ENCODE measurements at regions not wholly inside any gene's neighbourhood (a gene's known extent, or its start where the extent isn't known, plus 50 kb on each side); places are given as distances from the start of the nearest gene placed in this dataset.
A peak's percentile ranks its signal among the peaks of the same experiment; 100 is the strongest.

DNA sequence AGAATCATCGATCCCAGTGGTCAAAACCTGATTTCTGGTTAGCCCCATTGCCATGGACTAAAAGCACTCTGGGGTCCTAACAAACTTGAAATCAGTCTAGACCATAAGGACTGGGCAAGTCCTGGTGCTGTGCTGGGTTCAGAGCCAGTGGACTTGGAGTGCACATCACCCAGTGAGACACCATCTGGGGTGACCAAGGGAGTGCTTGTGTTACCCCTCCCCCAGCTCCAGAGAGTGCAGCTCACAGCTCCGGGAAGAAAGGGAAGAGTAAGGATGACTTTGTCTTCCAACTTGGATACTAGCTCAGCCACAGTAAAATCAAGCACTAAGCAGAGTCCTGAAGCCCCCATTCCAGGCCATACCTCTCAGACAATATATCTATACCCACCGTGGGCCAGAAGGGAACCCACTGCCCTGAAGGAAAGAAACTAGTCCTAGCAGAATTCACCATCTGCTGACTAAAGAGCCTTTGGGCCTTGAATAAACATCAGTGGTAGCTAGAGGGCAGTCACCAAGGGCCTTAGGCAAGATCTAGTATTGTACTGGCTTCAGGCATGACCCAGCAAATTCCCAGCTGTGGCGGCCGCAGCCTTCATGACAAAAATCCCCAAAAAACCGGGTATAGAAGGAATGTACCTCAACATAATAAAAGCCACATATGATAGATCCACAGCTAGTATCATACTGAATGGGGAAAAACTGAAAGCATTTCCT is 153.5 kb upstream of the OGFRL1 start:
- H3K4me1 ChIP-seq (ENCODE audit: control insufficient read depth in 1 of 2, low read depth in 2 of 2), result no peaks in the 10 kb centered on the region
- H3K4me3 ChIP-seq, result no peak overlapping the region

DNA sequence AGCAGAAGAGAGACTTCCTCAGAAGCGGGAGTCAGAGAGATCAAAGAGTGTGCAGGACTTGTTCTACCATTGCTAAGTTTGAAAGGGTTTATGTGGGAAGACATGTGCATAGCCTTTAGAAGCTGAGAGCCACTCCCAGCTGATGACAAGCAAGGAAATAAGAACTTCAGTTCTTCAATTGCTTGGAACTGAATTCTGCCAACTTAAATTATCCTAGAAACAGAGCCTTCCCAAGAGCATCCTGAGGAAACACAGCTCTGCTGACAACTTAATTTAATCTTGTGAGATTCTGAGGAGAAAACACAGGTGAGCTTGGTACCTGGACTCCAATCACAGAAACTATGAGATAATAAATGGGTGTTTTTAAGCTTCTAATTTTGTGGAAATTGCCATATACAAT is 150.6 kb upstream of the OGFRL1 start:
- Histone ChIP-seq H3K4me1 (ENCODE audit: control insufficient read depth in 1 of 2, low read depth in 2 of 2) (no peaks in the 10 kb centered on the region), H3K27me3 (replicated peaks; ENCODE audit: insufficient read depth) (no peaks in the 10 kb centered on the region), H3K36me3 (no peaks in the 10 kb centered on the region), H3K4me3 (no peak overlapping the region), H3K27ac (no peak overlapping the region), H3K9me3 (no peaks in the 10 kb centered on the region)
- ATAC-seq (ENCODE audit: insufficient number of reproducible peaks, low FRiP score, low read depth) (no peak), DNase-seq (ENCODE audit: low spot score) (no peak)
- TF ChIP-seq, protein P1, sequence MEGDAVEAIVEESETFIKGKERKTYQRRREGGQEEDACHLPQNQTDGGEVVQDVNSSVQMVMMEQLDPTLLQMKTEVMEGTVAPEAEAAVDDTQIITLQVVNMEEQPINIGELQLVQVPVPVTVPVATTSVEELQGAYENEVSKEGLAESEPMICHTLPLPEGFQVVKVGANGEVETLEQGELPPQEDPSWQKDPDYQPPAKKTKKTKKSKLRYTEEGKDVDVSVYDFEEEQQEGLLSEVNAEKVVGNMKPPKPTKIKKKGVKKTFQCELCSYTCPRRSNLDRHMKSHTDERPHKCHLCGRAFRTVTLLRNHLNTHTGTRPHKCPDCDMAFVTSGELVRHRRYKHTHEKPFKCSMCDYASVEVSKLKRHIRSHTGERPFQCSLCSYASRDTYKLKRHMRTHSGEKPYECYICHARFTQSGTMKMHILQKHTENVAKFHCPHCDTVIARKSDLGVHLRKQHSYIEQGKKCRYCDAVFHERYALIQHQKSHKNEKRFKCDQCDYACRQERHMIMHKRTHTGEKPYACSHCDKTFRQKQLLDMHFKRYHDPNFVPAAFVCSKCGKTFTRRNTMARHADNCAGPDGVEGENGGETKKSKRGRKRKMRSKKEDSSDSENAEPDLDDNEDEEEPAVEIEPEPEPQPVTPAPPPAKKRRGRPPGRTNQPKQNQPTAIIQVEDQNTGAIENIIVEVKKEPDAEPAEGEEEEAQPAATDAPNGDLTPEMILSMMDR (IDR thresholded peaks at IDR 0.05), result no peak

More for the DNA sequence above, 153.5 kb upstream of the OGFRL1 start:
- no peaks in the 10 kb centered on the region for H3K27me3 ChIP-seq (replicated peaks; ENCODE audit: insufficient read depth)
- H3K9me3 ChIP-seq, result no peaks in the 10 kb centered on the region
- TF ChIP-seq, protein P1 (IDR thresholded peaks at IDR 0.05), result no peak
- DNase-seq (ENCODE audit: low spot score) (no peak), ATAC-seq (ENCODE audit: insufficient number of reproducible peaks, low FRiP score, low read depth) (no peak)
- H3K36me3 ChIP-seq, result no peaks in the 10 kb centered on the region
- no peak overlapping the region for H3K27ac ChIP-seq

DNA sequence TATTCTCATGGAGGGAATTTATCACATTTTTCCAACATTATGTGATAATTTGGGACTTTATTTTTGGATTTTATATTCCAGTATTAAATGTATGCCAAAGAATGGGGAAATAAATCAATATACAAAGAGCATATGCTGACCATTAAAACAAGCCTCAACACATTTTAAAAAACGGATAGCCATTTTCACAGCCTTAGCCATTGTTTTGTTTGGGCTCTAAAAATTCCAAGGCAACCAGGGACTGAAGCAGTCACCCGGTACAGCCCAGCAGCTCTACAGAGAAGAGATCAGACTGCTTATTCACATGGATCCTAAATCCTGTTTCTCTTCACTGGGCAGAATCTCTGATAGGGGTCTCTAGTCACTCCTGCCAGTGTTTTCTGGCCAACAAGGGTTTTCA is 150.2 kb upstream of the OGFRL1 start:
- no peaks in the 10 kb centered on the region for H3K27me3 ChIP-seq (replicated peaks; ENCODE audit: insufficient read depth)
- ATAC-seq (ENCODE audit: insufficient number of reproducible peaks, low FRiP score, low read depth) (no peak), DNase-seq (ENCODE audit: low spot score) (no peak)
- TF ChIP-seq, protein P1 (IDR thresholded peaks at IDR 0.05), result no peak
- no peak overlapping the region for H3K27ac ChIP-seq
- no peaks in the 10 kb centered on the region for H3K9me3 ChIP-seq
- H3K4me3 ChIP-seq, result no peak overlapping the region
- H3K4me1 ChIP-seq (ENCODE audit: control insufficient read depth in 1 of 2, low read depth in 2 of 2), result no peaks in the 10 kb centered on the region
- no peaks in the 10 kb centered on the region for H3K36me3 ChIP-seq

DNA sequence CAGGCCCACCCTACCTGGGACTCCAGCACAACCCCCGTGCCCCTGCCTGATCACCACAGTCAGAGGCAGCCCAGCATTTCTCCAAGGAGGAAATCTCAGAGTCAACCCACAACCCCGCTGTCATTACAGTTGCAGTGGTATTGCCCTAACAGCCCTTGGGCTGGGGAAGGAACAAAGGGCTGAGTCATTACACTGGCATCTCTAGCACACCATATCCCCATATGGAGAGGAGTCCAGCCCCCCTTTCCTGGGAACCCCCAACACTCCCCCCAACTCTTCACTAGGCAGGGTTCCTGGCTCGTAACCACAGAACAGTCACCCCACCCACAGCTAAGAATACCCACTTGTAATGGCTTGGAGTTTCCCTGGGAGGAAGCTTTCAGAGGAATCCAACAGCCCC is 149.4 kb upstream of the OGFRL1 start:
- TF ChIP-seq, protein P1 (IDR thresholded peaks at IDR 0.05), result no peak
- Histone ChIP-seq H3K4me3 (no peak overlapping the region), H3K4me1 (ENCODE audit: control insufficient read depth in 1 of 2, low read depth in 2 of 2) (no peaks in the 10 kb centered on the region), H3K27me3 (replicated peaks; ENCODE audit: insufficient read depth) (no peaks in the 10 kb centered on the region), H3K9me3 (no peaks in the 10 kb centered on the region), H3K36me3 (no peaks in the 10 kb centered on the region), H3K27ac (no peak overlapping the region)
- peak; percentile 20 for ATAC-seq (ENCODE audit: insufficient number of reproducible peaks, low FRiP score, low read depth)
- DNase-seq (ENCODE audit: low spot score), result no peak

DNA sequence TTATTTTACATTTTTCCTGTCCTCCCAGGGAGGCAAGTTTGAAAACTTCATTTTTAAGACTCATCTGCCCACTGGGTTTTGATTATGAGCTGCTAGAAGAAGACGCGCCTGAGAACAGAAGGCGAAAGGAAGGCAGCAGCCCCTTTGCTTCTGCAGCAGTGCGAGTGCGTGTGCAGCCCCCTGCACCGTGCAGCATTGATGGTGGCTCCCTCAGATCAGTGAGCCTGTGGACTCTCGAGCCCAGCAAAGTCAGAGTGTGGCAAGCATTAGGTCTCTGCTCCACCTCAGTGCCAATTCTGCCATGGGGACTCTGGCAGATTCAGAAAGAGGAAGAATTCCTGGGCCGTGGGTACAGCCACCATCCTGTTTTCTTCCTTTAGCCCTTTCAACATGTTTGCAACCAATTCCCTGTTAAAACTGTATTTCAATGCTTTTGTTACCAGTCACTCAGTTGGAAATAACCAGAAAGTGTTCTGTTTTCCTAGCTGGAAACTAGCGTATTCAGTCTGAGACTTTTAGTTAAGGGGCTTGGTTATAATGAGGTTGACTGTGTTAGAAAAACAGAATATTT is 134.8 kb upstream of the OGFRL1 start:
- Histone ChIP-seq H3K27me3 (replicated peaks; ENCODE audit: insufficient read depth) (no peaks in the 10 kb centered on the region), H3K27ac (no peak overlapping the region), H3K4me3 (no peak overlapping the region), H3K9me3 (no peaks in the 10 kb centered on the region), H3K36me3 (no peaks in the 10 kb centered on the region), H3K4me1 (ENCODE audit: control insufficient read depth in 1 of 2, low read depth in 2 of 2) (no peaks in the 10 kb centered on the region)
- ATAC-seq (ENCODE audit: insufficient number of reproducible peaks, low FRiP score, low read depth), result no peak
- TF ChIP-seq, protein P1 (IDR thresholded peaks at IDR 0.05), result no peak
- no peak for DNase-seq (ENCODE audit: low spot score)

Measured in thoracic aorta (tissue), 2 donors.